DOHH2 (cell line): ENCODE measurements at regions not wholly inside any gene's neighbourhood (a gene's known extent, or its start where the extent isn't known, plus 50 kb on each side); places are given as distances from the start of the nearest gene placed in this dataset.

ENCODE experiments used
- CTCF ChIP-seq: fragments of 200-600 bp; sonication (generic); IDR thresholded peaks from one replicate; pipeline ENCODE4 v1.5.1; 2014; ENCODE audit warnings: antibody characterized with exemption, mild to moderate bottlenecking, low read depth, low read length; ENCODE audit not compliant: poor library complexity, severe bottlenecking
- EZH2phosphoT487 ChIP-seq: fragments of 200-600 bp; sonication (generic); IDR thresholded peaks from 2 replicates; pipeline ENCODE4 v1.6.1; 2017; ENCODE audit warnings: borderline replicate concordance, mild to moderate bottlenecking, antibody characterized with exemption, low read length, moderate library complexity, mixed read lengths

DNA sequence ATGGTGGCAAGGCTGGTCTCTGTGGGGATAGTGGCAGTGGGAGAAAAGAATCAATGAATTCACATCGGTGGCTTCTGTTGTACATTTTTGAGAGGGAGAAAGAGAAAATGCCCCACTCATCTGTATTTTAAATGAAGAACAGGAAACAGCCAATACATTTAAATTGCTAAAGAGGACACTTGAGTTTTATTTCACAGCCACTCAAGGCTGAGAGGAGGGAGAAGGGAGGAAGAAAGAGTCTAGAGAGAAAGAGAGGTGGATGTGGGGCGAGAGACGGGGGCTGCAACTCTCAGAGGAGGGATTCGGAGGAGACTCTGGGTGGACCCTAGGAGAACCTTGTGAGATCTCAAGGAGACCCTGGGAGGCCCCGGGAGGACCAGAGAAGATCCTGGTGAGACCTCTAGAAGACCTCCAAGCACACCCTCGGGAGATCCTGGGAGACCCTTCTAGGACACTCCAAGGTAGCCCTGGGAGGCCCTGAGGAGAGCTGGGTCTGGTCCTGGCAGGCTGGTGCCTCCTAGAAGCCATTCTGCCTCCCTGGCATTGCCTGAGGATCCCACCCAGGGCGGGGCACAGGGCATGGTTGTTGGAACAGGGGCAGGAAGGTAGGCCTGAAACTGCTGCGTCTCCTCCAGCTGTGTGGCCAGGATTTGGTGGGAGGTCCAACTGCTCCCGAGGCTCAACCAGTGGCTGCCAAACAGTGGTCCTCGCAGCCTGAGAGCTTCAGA lies 91.0 kb upstream of the SHISAL1 start:
- TF ChIP-seq CTCF, result no peak
- TF ChIP-seq EZH2phosphoT487, result no peak
